Astrocyte of the hippocampus (primary cell): ENCODE measurements at regions not wholly inside any gene's neighbourhood (a gene's known extent, or its start where the extent isn't known, plus 50 kb on each side); places are given as distances from the start of the nearest gene placed in this dataset.
A peak's percentile ranks its signal among the peaks of the same experiment; 100 is the strongest.

Experiments used
- DNase-seq: peaks from one replicate; pipeline ENCODE4 v3.0.0; 2011; ENCODE audit warnings: low read depth, low spot score

DNA sequence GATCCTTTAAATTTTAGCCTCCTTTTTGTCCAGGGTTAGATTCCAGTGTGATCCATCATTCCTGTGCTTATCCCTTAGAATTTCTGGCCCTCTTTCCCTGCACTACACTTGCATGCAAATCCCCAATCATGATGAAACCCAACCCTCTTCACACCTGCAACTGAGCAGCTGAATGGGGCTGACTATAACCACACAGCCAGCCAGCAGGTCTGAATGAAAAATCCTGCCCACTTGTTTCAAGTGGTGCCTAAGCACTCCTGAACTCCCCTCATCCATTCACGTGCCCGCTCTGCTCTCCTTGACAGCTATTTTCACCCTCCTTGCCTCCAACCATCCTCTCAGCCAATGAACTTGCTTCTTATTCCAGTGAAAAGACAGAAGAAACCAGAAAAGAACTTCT lies 80.5 kb upstream of the AFF3 start:
- no peak for DNase-seq

DNA sequence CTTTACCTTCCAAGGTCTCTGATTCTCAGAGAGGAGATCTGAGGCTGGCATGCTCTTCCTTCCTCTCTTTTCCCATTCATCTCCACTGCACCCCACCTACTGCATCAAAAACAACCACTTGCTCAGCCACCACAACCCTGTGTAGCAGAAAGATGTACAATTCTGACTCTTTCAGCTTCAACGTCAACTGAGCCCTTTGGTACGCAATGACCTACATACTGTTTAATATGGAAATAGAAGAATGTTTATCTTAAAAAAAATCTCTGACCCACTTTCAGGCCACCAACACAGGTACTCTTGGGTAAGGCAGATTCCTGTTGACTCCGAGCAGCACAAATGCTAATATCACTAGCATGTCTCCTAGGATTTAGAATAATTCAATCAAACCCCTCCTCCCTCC lies 76.2 kb upstream of the AFF3 start:
- no peak for DNase-seq

DNA sequence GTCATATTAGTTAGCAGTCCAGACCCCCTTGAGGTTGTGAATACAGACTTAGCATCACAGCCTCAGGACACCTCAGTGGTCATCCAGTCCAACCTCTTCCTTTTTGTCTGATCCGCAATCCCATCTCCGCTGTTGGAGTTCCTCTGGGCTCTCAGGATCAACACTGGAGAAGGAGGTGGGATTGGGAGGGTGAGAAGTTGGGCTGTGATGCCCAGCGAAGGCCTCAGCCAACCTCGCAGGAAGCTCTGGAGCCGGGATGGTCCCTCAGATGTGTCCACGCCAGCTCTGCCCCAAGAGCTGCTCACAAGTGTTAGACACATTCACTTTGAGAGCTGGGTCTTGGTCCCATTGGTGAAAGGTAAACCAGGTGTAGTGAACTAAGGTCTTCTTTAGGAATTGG lies 74.9 kb upstream of the AFF3 start:
- DNase-seq = no peak

DNA sequence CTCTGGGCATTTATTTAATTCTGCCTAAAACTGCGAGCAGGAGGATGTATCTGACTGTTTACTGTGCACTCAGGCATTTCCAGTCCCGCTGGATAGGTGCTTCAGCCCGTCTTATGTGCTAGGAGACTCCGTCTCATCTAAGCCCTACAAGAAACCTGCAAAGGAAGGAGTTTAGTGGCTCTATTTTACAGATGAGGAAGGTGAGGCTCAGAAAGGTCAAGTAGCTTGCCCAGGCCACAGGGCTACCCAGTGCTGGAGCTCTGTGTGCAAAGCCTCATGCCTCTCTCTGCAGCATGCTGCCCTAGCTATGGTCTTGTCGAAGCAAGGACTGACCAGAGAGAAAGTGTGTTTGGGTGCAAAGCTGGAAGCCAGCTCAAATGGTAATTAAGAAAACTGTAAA lies 73.6 kb upstream of the AFF3 start:
- DNase-seq = no peak

DNA sequence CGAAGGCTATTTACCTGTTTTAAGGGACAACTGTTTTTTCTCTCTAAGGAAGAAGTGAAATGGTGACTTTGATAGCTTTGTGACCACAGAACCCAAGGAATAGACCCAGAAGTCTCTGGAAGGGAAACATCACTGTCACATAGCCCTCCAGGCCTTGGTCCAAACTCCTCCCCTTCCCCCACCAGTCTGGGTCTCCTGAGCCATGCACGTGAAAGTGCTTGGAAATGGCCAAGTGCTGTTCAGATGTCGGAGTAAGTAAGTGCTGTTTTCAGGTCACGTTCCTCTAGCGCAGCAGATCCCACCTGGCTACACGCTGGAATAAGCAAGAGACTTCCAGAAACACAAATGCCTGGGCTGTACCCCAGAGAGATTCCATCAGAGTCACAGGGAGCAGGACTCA lies 73.0 kb upstream of the AFF3 start:
- DNase-seq = no peak

DNA sequence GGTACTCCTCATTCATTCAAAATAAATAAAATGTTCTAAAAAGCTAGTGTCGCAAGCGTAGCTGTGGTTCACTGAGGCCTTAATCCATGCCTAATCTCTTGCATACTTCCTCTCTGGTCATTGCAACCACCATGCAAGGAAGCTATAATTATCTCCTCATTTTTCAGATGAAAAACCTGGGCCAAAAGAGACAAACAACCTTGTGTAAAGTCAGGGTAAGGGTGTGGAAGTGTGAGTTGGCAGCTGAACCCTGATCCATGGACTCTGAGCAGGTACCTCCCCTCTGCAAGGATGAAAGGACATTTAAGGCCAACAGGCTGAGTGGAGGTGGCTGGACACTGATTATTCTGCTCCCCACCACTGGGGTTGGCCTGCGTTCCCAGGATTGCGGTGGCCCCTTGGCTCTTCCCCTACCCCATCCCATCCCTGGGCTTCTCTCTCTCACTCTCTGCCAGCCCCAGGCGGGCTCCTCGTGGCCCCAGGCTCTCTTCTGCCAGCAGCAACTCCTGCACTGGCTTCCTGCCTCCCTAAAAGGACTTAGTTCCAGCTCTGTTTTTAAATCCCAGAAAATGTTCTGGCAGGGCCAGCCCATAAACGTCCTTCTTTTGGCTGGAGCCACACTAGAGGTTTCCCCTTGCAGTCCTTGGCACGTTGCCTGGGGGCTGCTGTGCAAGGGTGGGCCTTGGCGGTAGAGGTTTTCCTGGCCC lies 72.0 kb upstream of the AFF3 start:
- DNase-seq = no peak

DNA sequence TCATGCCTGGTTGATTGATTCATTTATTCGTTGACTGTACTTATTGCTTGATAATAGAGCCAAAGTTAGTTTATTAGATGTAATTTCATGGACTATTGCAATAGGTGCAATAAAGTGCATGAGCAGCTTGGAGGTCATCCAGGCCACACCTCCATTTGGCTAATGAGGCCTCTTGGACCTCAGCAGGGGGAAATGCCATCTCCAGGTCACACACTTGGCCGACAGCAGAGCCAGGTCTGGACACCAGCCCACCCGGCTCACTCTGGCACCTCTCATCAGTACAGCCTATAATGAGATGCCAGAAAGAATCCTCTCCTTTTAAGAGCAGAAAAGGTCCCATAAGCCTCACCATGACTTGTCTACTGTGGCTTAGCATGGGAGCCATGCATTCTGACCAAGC lies 71.2 kb upstream of the AFF3 start:
- peak; percentile 44 for DNase-seq

DNA sequence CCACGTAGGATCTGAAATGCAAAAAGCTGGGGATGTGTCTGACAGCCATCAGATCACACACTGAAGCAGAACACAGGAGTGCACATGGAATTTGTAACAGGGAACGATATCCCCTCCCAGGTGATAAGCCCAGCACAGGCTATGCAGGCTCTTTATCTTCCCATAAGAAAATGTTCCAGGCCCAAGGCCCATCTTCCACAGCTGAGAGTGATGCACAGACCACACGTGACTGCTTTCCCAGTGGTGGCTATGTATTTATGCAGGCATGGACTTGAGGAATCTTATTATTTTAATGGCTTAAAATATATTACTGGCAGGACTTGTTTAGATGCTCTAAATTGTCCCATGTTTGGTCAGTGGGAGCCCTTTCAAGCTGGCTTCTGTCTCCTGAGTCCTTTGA lies 70.5 kb upstream of the AFF3 start:
- DNase-seq = no peak

DNA sequence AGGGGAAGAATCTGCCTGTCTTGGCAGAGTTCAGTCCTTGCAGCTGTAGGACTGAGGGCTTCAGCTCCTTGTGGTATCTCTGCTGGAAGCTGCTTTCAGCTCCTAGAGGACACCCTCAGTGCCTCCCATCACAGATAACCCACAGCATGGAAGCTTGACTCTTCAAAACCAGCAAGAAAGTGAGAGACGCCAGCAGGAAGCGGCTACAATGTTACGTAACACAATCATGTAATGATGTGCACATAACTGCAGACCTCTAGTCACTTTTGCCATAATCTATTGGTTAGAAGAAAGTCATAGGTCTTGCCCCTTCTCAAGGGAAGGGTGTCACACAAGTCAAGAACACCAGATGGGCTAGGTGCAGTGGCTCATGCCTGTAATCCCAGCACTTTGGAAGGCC lies 69.1 kb upstream of the AFF3 start:
- DNase-seq = no peak

DNA sequence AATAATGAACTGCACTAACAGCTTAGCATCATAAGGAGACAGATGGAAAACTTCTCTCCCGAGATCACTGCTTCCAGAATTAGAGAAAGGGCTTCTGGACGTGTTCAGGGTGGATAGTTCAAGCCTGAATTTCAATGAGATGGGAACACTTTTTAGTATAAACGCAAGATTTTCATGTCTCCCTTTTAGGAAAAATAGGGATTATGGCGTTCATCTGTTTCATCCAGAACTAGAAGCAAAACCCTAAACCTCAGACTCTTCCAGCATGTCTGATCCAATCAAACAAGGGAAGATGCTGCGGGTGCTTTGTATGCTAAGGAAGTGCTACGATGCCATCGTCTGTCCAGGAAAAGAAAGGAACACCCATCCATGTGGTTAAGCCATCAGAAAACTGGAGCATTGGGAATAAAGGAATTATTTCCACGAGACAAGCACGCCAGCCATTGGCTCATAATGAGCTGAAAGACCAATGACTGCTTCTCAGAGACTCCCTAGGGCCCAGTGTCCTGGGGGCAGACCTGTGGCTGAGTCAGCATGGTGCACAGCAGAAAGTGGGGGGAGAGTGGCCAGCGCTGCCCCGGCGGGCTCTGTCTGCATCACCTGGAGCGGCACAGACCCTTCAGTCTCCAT lies 65.9 kb upstream of the AFF3 start:
- no peak for DNase-seq

DNA sequence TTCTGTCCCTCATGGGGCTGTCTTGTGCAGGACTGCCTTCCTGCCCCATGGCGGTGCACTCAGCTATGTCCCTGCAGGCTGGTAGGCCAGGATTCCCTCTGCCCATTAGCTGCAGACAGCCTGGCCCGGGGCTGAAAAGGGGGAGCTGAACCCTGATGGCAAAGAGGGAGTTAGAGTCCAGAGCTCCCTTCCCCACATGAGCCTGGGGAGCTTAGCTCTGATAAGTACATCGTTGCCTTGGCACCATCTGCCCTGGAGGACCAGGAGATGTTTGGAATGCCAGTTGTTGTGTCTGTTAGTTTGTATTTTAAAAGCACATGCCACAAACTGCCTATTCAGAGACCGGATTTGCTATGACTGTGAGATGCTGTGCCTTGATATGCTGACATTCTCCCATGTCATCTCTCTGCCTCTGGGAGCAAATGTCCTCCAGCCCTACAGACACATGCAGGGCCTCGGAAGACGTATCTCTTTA lies 65.1 kb upstream of the AFF3 start:
- no peak for DNase-seq

DNA sequence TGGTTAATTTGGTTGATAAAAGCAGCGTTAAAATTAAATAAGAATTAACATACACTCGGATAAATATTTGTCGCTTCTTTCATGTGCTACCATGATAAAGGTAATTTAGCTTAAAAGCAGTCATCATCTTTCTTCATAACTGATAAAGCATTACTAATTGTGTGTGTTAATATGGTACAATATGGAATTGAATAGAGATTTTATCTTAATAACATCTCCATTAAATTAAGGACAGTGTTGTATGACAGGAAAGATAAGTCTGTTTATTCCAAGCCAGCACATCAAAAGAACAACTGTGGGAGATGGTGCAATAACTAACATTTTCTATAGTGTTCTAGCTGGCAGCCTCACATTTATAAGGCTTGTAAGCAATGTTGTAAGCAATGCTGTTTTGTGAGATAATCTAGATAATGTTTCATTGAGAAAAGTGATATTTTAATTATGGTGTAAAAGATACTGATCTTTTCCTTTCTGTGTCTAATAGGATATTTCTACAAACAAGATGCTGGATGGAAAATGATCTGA lies 64.4 kb upstream of the AFF3 start:
- no peak for DNase-seq

DNA sequence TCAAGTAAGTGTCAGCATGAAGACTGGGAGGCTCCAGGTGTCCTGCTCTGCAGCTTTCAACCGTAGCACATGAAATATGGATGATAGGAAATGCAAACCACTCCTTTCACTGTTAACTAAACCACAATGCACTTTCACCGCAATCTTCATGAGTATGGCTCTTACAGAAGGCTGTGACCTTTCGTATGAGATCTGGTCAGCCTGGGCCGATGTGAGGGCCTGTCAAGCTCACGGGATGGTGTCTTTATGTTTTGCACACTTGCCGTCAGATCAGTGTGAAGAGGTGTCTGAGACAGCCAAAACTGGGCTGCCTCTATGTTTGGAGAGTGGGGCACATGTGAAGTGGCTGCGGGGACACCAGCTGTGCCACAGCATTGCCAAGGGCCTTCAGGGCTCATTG lies 62.8 kb upstream of the AFF3 start:
- DNase-seq = no peak

DNA sequence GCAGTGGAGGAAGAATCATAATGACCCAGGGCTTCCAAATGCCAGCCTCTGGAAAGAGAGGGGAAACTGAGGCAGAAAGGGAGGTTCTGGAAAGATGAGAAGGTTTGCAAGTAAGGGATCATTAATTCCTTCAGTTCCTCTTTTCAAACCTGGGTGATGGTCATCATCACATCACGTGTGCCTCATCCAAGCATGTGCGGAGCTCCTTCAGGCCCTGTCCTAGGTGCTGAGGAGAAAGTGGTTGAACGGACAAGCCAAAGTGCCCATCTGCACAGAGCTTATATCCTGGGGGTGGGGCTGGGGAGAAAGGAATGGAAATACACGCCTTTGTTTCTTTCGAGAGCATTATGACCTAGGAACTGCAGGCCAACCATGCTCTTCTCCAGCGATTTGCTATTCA lies 60.2 kb upstream of the AFF3 start:
- DNase-seq = no peak

DNA sequence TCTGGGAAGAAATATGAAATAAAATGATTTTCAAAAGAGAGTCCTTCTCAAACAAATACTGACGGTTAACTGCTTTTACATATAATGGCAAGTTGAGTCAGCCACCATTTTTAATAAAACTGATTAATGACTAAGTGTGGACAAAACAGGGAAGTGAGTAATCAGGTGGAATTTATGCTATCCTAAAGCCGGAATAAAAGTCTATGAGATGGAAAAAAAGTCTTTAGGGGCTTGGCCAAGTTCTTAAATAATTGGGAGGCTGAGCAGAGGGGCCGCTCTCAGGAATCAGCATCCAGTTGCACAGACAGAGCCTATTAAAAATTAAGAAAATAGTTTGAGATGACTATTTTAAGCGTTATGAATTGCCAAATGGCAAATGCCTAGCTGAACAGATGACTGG lies 58.6 kb upstream of the AFF3 start:
- no peak for DNase-seq

DNA sequence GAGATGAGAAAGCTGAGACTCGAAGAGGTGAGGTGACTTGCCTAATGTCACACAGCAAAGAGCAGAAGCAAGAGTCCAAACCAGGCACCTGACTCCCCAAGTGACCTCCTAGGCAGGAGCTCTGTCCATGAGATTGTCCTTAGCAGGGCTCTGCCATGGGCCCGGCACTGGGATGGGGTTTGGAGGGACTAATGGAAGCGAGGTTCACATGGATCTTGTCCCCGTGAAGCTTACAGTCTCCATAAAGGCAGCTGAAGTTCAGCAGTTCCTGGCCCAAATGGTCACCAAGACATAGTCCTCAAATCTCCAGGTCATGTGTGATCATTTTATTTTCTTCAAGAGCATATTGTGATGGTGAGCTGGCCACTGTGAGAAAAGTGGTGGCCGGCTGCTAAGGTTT lies 57.0 kb upstream of the AFF3 start:
- DNase-seq = no peak

DNA sequence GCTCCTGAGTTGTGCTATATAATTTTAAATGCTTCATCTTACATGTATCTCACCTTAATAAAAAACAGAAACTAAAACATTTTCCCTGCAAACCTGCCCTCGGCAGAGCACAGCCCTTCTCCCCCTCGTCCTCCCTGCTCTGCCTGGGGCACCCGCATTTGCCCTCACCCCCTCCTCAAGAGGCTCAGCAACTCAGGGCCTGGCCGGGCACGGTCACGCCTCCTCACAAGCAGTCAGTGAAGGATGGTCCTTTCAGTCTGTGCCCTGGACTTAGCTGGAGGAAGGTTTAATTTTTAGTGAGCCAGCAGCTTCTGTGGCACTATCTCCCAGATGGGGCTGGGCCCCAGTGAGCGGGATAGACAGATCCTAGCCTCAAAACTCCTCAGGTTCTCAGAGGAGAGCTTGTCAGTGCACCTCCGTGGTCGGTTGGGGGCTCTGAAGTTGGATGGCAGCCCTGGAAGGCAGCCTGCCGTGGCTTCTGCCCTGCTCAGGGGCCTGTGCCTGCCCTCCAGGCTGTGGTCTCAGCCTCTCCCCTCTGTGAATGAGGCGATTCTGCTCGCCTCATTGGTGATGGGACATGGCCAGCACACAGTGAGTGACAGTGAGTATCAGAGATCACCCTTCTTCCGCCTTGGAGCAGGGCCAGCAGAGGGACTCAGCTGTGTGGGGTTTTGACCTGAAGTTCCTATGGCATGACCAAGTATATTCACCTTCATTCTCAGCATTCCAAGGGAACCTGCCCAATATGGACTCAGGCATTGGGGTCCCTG lies 56.3 kb upstream of the AFF3 start:
- no peak for DNase-seq

DNA sequence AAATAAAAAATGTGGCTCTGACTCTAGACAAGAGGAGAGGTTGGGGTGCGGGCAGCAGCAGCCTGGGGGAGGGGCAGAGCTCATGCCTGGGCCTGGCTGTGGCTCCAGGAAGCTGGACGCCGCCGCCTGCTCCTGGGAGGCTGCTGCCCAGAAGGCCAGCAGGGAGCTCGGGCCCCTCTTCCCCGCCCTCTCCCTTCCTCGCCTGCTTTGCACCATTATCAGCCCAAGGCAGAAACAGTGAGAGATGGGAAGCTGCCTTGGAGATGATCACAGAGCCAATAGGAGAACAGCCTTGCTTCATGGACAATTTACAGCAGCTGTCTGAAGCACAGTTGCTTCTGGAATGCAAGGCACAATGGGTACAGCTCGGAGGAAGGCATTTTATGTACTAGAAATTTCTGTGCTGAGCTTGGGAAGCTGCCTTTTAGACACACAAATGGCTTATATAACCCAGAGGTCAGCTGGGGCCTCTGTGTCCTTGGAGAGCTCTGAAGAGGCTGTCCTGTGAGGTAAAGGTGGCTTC lies 55.3 kb upstream of the AFF3 start:
- peak; percentile 75 for DNase-seq

DNA sequence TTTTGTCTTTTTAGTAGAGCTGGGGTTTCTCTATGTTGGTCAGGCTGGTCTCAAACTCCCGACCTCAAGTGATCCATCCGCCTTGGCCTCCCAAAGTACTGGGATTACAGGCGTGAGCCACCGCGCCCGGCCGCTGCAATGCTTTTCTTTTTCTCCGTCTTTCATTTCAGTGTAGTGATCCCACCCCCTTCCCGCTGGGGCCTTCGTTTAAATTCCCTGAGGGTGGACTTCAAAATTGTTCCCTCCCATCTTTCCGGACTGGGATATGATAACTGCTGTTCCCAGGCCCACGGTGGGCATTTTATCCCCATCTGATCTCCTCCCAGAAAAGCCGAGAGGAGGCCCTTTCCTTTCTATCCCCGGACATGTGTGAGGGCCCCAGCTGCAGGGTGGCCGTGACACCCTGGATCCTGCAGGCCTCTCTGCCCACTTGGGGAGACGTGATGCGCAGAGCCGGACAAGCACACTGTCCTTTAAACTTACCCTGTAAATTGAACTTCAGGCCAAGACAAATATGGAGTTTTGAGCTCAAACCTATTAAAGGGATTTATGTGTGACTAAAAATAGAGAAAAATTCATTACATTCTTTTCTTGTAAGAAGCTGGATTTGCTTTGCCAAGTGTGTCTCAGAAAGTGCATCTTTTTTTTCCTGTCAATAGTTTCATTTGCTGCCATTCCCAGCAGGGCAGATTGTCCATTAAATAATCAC lies 54.5 kb upstream of the AFF3 start:
- DNase-seq = peak; percentile 30

DNA sequence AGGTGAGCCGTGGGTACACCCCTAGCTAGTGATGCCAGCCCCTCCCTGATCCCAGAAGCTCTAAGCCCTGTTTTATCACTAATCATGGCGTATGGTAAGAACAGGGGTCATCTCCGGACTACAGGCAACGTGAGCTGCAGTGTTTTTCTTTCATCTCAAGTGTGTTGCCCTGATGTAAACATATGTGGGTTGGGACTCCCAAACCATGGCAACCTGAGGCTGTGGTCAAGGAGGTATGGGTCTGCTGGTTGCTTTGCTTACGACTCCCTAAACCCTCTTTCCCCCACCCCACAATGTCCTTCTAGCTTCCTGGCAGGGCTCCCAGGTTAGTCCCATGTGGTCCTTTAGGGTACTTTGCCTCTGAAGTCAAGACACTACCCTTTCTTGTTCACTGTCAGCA lies 53.6 kb upstream of the AFF3 start:
- no peak for DNase-seq

DNA sequence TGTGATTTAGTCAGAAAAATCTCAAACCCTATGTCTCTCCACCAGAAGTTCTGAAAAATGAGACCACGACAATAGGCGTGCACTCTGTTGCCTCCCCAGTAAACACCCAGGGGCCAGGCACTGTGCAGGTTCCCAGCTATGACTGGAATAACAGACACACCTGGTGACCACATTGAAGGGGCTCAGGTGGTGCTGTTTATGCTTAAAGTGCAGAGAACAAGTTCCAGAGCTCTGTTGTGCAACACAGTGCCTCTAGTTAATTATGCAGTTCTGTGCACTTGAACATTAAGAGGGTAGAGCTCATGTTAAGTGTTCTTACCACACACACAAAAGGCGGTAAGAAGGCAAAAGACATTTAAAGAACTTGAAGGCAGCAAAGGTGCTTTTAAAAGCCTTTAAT lies 52.6 kb upstream of the AFF3 start:
- DNase-seq = no peak

DNA sequence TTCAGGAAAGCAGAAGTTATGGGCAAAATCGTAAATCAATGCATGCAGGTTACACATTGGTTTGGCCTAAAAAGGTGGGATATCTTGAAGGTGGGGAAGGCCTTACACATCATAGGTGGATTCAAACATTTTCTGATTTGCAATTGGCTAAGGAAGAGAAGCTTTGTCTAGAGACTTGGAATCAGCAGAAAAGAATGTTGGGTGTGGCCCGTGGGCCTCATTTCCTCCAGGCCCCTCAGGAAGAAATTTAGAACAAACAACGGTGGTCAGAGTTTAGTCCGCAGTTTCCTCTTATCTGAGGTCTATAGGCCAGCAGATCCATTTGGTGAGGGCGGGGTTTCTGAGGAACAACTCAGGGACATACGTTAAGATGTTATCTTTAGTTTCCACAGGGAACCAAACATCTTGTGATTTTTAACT lies 50.9 kb upstream of the AFF3 start:
- no peak for DNase-seq
